HG03066 (cell line): ENCODE measurements at regions not wholly inside any gene's neighbourhood (a gene's known extent, or its start where the extent isn't known, plus 50 kb on each side); places are given as distances from the start of the nearest gene placed in this dataset.

Experiments
- ATAC-seq: cut with Tn5 transposase; IDR thresholded peaks from one replicate; pipeline ENCODE4 v1.9.1; 2021; ENCODE audit warnings: low read depth; ENCODE audit not compliant: unreplicated experiment

GRCh38 chr14:45400950-45401640, 148.1 kb upstream of the MIS18BP1 start:
- ATAC-seq = no peak

DNA sequence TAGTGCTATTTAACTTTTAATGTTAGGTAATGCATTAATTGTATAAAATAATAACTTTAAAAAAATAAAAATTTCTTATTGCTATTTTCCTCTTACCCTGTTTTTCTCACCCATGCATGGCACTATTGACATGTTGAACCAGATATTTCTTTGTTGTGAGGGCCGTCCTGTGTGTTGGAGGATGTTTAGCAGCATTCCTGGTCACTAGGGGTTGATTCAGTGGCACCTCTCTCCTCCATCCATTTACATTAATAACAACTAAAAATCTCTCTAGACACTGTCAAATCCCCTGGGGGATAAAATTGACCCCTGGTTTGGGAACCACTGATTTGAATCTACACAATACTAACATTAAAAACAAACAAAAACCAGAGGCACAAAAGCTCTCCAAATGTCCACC, 147.5 kb upstream of the MIS18BP1 start:
- ATAC-seq = no peak

DNA sequence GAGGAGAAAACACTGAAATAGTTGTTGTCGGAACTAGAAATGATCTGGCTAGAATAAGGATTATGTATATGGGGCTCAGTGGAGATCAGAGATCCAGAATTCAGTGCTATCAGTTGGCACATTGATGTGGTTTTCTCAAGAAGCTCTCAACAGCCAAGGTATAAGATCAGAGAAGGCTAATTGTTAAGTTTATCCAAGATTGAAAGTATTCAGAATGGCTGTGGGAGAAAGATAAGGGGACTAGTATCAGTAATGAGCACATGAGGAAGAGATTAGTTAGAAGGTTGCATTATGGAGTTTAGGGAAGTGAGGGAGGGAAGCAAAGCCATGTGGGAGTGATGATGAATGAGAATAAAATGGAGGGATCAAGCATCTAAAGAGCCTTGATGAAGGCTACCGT, 128.1 kb upstream of the MIS18BP1 start:
- ATAC-seq = no peak

- ATAC-seq = no peak
Measured at GRCh38 chr14:45377166-45377565, 124.2 kb upstream of the MIS18BP1 start.

DNA sequence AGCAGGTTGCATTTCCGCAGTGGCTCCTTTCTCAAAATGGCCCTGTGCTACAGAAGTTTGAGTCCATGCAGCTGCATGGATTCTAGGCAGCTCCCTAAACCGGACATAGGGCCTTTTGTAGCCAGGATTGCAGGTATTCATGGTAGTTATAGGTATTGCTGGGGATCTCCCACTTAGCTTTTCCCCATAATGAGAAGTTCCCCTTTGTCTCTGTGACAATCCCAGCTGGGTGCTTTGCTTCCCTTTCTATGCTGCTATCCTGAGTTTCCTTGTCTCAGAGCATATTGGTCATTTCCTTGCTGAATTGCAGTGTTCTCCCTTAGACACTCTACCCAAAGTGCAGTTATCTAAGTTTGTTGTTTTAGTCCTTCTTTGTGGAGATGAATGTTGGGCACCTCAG, 120.9 kb upstream of the MIS18BP1 start:
- no peak for ATAC-seq

GRCh38 chr14:45364565-45365156, 111.7 kb upstream of the MIS18BP1 start:
- ATAC-seq = no peak

DNA sequence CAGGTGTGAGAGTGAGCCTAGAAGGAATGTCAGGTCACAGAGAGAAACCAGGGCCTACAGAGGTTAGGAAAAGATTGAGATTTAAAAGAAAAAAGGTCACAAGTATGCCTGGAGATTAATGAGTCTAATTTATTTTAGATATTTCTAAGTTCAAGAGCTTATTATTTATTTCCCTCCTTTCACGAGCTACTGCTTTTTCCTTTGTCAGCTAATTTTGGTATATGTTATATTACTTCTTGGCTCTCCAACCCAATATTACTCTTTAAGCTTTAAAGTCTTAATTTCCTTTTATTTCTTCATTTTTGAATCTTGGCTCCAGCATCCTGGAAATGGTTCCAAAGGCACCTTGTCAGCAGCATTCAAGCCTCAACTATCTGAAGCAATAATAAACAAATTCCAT, 109.5 kb upstream of the MIS18BP1 start:
- no peak for ATAC-seq

GRCh38 chr14:45361727-45362126, 108.7 kb upstream of the MIS18BP1 start:
- ATAC-seq = no peak

- ATAC-seq = no peak
Measured at GRCh38 chr14:45359746-45360145, 106.7 kb upstream of the MIS18BP1 start.

DNA sequence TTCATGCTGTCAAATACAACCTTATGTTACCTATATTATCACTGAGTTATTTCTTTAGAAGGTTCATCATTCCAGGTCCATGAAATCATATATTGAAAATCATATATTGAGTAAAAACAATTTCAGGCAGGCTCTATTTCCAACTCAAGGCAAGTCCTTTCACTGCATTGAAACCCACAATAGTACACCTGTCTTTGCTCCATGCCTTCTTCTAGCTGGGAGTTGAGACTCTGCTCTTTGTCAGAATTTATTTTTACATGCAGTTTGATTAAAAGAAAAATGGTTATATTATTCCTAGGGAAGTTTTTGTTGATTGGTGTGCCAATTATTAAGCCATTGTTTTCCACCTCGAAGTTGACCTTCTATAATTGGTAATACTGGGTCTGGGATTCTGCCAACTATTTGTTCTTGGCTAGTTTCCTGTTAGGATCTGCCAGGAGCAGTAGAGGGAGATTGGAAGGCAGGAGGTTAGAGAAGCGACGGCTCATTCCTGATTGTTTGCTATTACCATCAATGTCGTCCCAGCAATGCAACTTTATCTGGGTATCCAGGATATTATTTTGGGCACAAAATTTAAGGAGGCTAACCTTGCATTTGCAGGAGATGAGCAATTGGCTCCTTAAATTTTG, 79.5 kb upstream of the MIS18BP1 start:
- ATAC-seq = no peak

GRCh38 chr14:45308745-45309397, 55.9 kb upstream of the MIS18BP1 start:
- ATAC-seq = no peak
